Transverse colon (tissue), 4 donors: ENCODE measurements at regions not wholly inside any gene's neighbourhood (a gene's known extent, or its start where the extent isn't known, plus 50 kb on each side); places are given as distances from the start of the nearest gene placed in this dataset.

Source experiments
- CTCF ChIP-seq, 5 experiments: fragments of 200-600 bp in 3 of 5; fragments of 450-650 bp in 2 of 5; sonication (generic) in 3 of 5; IDR thresholded peaks; 1 replicate in 2 of 5; 2 replicates in 3 of 5; pipeline ENCODE4 v1.5.1; 2016 to 2017; ENCODE audit warnings: antibody characterized with exemption in 5 of 5, inconsistent platforms in 3 of 5, mild to moderate bottlenecking in 2 of 5, moderate library complexity in 1 of 5
- POLR2A ChIP-seq: fragments of 450-650 bp; IDR thresholded peaks from one replicate; pipeline ENCODE4 v1.6.1; 2016; ENCODE audit warnings: antibody characterized with exemption, mild to moderate bottlenecking, moderate library complexity
- POLR2AphosphoS5 ChIP-seq, 3 donors: sonication (generic); formaldehyde crosslinking; IDR thresholded peaks; one replicate each; pipeline ENCODE4 v1.6.1; 2016; ENCODE audit warnings: antibody characterized with exemption in 3 of 3

GRCh38 chr3:164730815-164731360, 347.4 kb downstream of the SI start:
- no peak for TF ChIP-seq CTCF (IDR thresholded peaks at IDR 0.05)
- no peak for TF ChIP-seq POLR2AphosphoS5 (IDR thresholded peaks at IDR 0.05)
- TF ChIP-seq POLR2A: no peak
